Hematopoietic multipotent progenitor cell treated with erythropoietin and hydrocortisone succinate and interleukin-3 and kit ligand, for 8 days (in vitro differentiated cells): ENCODE measurements at regions not wholly inside any gene's neighbourhood (a gene's known extent, or its start where the extent isn't known, plus 50 kb on each side); places are given as distances from the start of the nearest gene placed in this dataset.

Experiments
- DNase-seq: peaks from one replicate; pipeline ENCODE4 v3.0.0-alpha.2; 2015

GRCh38 chr17:65477600-65477999, 83.8 kb downstream of the AXIN2 start:
- no peak for DNase-seq

GRCh38 chr17:65474660-65475059, 86.8 kb downstream of the AXIN2 start:
- DNase-seq, result no peak

- no peak for DNase-seq
Measured at GRCh38 chr17:65473985-65474384, 87.5 kb downstream of the AXIN2 start.

- DNase-seq, result no peak
Measured at GRCh38 chr17:65473363-65473762, 88.1 kb downstream of the AXIN2 start.

- DNase-seq, result no peak
Measured at GRCh38 chr17:65472666-65473309, 88.7 kb downstream of the AXIN2 start.

- DNase-seq, result no peak
Measured at GRCh38 chr17:65470783-65471182, 90.7 kb downstream of the AXIN2 start.

- DNase-seq, result no peak
Measured at GRCh38 chr17:65468321-65468720, 93.1 kb downstream of the AXIN2 start.

GRCh38 chr17:65467156-65467555, 94.3 kb downstream of the AXIN2 start:
- no peak for DNase-seq

GRCh38 chr17:65466547-65466946, 94.9 kb downstream of the AXIN2 start:
- no peak for DNase-seq

- no peak for DNase-seq
Measured at GRCh38 chr17:65463242-65463641, 98.2 kb downstream of the AXIN2 start.

GRCh38 chr17:65459677-65460347, 101.6 kb downstream of the AXIN2 start:
- DNase-seq, result no peak

GRCh38 chr17:65457635-65458257, 103.7 kb downstream of the AXIN2 start:
- DNase-seq, result no peak

GRCh38 chr17:65457183-65457582, 104.3 kb downstream of the AXIN2 start:
- no peak for DNase-seq

- DNase-seq, result no peak
Measured at GRCh38 chr17:65456368-65457151, 104.9 kb downstream of the AXIN2 start.

- DNase-seq, result no peak
Measured at GRCh38 chr17:65455972-65456343, 105.5 kb downstream of the AXIN2 start.

GRCh38 chr17:65455154-65455971, 106.1 kb downstream of the AXIN2 start:
- DNase-seq, result no peak

GRCh38 chr17:65453204-65453931, 108.1 kb downstream of the AXIN2 start:
- no peak for DNase-seq

- no peak for DNase-seq
Measured at GRCh38 chr17:65449495-65449894, 112.0 kb downstream of the AXIN2 start.

- no peak for DNase-seq
Measured at GRCh38 chr17:65447823-65448222, 113.6 kb downstream of the AXIN2 start.

- DNase-seq, result no peak
Measured at GRCh38 chr17:65446838-65447526, 114.5 kb downstream of the AXIN2 start.

- no peak for DNase-seq
Measured at GRCh38 chr17:65446043-65446442, 115.4 kb downstream of the AXIN2 start.
